HCT116 (cell line): ENCODE measurements at regions not wholly inside any gene's neighbourhood (a gene's known extent, or its start where the extent isn't known, plus 50 kb on each side); places are given as distances from the start of the nearest gene placed in this dataset.

ENCODE experiments used
- POLR2A ChIP-seq: IDR thresholded peaks from 2 replicates; pipeline ENCODE4 v1.7.0; 2011; ENCODE audit warnings: borderline replicate concordance; ENCODE audit not compliant: insufficient read depth, insufficient read length; ENCODE audit errors: extremely low read depth
- REST ChIP-seq: IDR thresholded peaks from 2 replicates; pipeline ENCODE4 v1.6.1; 2012; ENCODE audit warnings: low read depth
- TF ChIP-seq, protein P1 (sequence below), 3 experiments: fragments of 200-600 bp in 1 of 3; sonication (generic) in 1 of 3; IDR thresholded peaks in 2 of 3; conservative IDR thresholded peaks in 1 of 3; 2 replicates each; pipeline ENCODE4 v1.5.1; 2012 to 2017; ENCODE audit warnings: low read depth in 2 of 3, low read length in 2 of 3, antibody characterized with exemption in 1 of 3, borderline replicate concordance in 1 of 3, control low read depth in 1 of 3, mild to moderate bottlenecking in 1 of 3, mixed read lengths in 1 of 3, mixed run types in 1 of 3, moderate library complexity in 1 of 3; ENCODE audit not compliant: insufficient read depth in 1 of 3

GRCh38 chr12:74021937-74022336 is 515.7 kb upstream of the ATXN7L3B start:
- TF ChIP-seq, protein P1, sequence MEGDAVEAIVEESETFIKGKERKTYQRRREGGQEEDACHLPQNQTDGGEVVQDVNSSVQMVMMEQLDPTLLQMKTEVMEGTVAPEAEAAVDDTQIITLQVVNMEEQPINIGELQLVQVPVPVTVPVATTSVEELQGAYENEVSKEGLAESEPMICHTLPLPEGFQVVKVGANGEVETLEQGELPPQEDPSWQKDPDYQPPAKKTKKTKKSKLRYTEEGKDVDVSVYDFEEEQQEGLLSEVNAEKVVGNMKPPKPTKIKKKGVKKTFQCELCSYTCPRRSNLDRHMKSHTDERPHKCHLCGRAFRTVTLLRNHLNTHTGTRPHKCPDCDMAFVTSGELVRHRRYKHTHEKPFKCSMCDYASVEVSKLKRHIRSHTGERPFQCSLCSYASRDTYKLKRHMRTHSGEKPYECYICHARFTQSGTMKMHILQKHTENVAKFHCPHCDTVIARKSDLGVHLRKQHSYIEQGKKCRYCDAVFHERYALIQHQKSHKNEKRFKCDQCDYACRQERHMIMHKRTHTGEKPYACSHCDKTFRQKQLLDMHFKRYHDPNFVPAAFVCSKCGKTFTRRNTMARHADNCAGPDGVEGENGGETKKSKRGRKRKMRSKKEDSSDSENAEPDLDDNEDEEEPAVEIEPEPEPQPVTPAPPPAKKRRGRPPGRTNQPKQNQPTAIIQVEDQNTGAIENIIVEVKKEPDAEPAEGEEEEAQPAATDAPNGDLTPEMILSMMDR (IDR thresholded peaks at IDR 0.05 in 2 of 3, conservative IDR thresholded peaks at IDR 0.05 in 1 of 3; ENCODE audit: borderline replicate concordance in 1 of 3, insufficient read depth in 1 of 3, low read depth in 2 of 3, low read length in 2 of 3): peak; percentile 49 to 79 (median 77); a peak in 5 of 6 replicates
- TF ChIP-seq POLR2A (no peak), REST (no peak)
